ENCODE measurements at regions not wholly inside any gene's neighbourhood (a gene's known extent, or its start where the extent isn't known, plus 50 kb on each side); places are given as distances from the start of the nearest gene placed in this dataset.

GRCh38 chr2:111676291-111676822 is 207.6 kb downstream of the ANAPC1 start:
- DNase-seq: no peak

- no peak for DNase-seq
These were observed 205.8 kb downstream of the ANAPC1 start for GRCh38 chr2:111678161-111678560.

DNA sequence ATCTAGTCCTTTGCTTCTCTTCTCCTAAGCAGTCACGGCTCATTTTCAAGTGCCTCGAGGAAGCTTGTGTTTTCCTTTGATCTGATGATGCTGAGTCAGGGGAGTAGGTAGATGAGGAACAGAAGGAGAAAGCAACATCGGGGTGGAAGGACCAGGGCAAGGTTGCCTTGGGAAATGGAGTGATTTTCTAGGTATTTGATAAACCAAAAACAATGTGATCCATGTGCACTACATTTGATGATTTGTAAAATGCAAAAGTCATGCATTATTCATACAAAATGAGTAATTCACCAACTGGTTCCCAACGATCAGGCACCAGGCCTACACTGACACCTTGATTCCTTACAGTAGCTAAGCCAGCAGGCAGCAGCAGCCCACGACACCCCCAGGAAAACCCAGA is 205.3 kb downstream of the ANAPC1 start:
- no peak for DNase-seq

DNA sequence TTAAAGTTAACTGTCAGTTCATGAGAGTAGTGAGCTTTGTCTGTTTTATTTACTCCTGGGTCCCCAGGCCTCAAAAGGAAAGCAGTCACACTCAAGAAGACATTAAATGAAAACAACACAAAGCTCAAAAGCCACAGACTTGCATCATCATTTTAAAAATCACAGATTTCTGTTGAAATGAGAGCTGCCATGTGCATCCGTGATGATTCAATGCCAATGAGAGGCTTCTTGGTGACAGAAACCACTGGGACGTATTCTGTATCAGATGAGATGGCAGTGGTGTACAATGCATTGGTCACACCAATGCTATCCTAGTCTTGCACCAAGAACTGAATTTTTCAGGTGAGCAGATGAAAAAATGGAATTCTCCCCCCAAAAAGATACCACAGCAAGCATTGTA is 204.8 kb downstream of the ANAPC1 start:
- no peak for DNase-seq

DNA sequence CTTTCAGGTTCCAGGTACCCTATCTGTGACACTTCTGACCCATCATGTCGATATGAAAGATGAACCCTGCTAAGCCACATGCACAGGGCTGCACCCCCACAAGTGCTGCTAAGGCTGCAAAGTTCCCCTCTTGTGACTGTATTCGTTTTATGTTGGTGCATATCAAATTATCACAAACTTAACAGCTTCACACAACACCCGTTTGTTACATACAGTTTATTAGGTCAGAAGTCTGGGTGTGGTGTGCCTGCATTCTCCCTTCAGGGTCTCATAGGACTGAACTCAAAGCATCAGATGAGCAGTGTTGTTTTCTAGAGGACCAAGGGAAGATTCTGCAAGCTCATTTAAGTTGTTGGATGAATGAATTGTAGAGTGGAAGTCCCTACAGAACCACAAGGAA is 199.4 kb downstream of the ANAPC1 start:
- DNase-seq: no peak

GRCh38 chr2:111685342-111685741 is 198.7 kb downstream of the ANAPC1 start:
- DNase-seq: no peak

- DNase-seq: no peak
These were observed 197.0 kb downstream of the ANAPC1 start for GRCh38 chr2:111686994-111687393.

GRCh38 chr2:111687911-111688310 is 196.1 kb downstream of the ANAPC1 start:
- DNase-seq: no peak

- peak; percentile 62 for DNase-seq
These were observed 195.5 kb downstream of the ANAPC1 start for GRCh38 chr2:111688482-111688881.

DNA sequence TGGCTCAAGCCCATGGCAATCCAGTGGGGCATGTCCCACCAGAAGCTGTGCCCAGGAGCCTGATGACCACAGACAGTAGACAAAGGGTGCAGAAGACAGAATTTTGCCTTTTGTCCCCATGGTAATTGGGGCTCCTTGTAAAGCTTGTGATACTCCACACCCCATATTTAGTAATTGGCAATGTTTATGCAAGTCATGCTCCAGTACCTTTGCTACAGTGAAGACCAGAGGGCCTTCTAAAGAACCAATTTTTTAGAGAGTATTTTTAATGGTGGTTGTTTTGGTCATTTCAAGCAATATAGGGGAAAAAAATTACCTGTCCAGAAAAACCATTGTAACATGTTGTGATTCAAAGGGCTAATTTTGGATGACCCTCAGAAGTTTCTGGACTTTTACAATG is 194.8 kb downstream of the ANAPC1 start:
- DNase-seq: no peak

DNA sequence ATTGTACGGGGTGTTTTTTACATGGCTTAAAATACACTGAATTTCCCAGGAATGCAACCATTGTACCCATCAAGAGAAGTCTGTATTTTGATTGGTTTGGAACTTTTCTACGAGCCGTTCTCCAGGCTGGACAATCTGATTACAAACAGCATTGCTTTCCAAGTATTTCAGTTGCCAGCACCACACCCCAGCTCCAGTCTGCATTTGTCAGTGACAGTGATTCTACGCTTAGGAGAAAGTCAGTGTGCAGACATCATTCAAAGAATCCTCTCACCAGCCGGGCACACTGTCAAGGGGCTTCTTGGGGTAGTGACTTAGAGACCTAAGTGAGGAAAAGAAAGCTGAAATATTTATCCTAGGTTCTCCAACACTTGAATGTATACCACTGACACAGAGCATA is 194.1 kb downstream of the ANAPC1 start:
- DNase-seq: no peak

GRCh38 chr2:111691164-111691875 is 192.7 kb downstream of the ANAPC1 start:
- no peak for DNase-seq

GRCh38 chr2:111692311-111692710 is 191.7 kb downstream of the ANAPC1 start:
- no peak for DNase-seq

DNA sequence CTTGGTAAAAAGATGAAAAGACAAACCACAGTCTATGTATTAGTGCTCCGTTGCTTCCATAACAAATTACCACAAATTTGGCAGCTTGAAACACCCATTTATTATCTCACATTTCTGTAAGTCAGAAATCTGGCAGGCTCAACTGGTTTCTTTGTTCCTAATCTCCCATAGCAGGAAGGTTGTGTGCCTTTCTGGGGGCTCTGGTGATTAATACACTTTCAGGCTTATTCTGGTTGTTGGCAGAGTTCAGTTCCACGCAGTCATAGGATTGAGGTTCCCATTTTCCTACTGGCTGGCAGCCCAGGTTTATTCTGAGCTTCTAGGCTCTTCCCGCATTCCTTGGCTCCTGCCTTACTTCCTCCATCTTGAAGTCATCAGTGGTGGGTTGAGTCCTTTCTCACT is 189.3 kb downstream of the ANAPC1 start:
- peak; percentile 66 for DNase-seq

DNA sequence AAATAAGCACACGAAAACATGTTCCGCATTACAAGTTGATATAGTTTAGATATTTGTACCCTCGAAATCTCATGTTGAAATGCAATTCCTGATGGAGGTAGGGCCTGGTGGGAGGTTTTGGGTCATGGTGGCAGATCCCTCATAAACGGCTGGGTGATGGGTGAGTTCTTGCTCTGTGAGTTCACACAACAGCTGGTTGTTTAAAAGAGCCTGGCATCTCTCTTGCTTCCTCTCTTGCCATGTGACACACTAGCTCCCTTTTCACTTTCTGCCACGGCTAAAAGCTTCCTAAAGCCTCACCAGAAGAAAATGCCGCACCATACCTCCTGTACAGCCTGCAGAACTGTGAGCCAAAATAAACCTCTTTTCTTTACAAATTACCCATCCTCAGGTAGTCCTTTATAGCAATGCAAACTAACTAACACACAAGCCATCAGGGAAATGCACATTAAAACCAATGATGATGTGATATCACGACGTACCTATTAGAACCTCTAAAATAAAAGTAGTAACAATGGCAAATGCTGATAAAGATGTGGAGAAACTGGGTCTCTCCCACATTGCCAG is 188.5 kb downstream of the ANAPC1 start:
- DNase-seq: no peak

DNA sequence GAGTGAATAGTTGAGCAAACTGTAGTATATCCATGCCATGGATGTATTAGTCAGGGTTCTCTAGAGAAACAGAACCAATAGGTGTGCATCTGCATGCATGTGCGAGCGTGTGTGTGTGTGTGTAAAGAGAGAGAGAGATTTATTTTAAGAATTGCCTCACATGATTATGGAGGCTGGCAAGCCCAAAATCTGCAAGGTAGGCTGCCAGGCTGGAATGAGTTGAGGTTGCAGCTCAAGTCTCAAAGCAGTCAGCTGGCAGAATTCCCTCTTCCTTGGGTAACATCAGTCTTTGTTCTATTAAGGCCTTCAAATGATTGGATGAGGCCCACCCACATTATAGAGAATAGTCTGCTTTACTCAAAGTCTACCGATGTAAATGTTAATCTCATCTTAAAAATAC is 187.8 kb downstream of the ANAPC1 start:
- DNase-seq: no peak

- no peak for DNase-seq
These were observed 186.4 kb downstream of the ANAPC1 start for GRCh38 chr2:111697560-111697959.

DNA sequence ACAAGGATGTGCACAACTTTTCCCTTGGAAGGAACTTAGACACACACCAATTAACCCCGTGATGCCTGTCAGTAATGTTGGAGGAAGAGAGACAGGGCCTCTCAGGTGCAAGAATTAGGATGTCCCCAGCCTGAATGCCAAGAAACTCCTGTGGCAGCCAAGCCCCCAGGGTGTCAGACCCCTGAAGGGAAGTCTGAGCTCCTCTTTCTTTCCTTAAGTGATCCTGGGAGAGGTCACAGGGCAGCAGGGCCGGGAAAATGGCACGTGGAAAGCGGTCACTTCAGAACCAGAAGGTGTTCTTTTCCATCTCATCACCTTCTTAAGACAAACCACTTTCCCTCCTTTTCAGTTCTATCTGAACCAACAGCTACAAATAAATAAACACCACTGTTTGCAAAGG is 185.9 kb downstream of the ANAPC1 start:
- no peak for DNase-seq

GRCh38 chr2:111698743-111699554 is 185.0 kb downstream of the ANAPC1 start:
- peak; percentile 60 for DNase-seq

GRCh38 chr2:111701266-111701665 is 182.7 kb downstream of the ANAPC1 start:
- DNase-seq: no peak

DNA sequence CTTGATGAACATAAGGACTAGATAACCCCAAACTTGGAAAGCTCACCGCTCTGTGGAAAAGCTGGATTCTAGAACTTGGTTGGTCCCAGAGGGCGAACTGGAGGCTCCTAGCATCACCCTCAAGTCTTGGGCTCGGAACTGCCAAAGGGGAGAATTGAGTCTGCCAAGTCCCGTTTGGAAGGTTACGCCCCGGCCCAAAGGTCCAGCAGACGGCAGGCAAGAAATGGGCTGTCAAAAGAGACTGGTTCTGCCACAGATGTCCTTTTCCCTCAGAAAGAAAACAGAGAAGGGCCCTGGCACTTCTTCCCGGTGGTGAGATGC is 182.2 kb downstream of the ANAPC1 start:
- no peak for DNase-seq

DNA sequence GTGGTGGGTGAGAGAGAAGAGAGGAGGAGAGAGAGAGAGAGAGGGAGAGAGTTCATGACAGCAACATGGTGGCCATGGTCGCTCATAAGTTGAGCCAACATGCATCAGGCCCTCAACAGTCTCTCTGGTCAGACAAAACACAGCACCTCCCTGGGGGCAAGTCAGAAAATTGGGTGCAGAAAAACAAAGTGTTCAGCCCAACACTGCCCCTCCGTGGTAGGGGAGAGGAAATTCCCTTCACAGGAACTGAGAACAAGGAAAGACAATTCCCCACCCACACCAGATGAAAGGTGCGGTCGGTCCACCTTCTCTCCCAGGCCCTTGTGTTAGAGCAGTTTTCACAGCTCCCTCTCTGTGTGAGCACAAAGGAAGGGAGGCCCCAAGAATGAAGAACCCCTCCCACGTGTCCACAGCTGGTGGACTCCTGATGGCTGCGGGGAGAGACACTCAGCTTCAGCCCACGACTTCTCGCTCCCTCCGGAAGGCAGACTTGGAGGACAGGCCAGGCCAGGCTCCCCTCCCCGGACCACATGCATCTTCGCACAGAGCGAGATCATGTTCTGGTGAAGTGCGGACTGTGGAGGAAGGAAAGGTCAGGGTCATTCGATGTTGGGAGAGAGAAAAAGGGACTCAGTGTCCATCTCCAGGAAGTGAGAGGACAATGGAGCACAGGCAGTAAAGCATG is 181.7 kb downstream of the ANAPC1 start:
- peak; percentile 60 for DNase-seq

GRCh38 chr2:111702804-111703196 is 181.2 kb downstream of the ANAPC1 start:
- DNase-seq: no peak
